Caco-2 (cell line): ENCODE measurements at regions not wholly inside any gene's neighbourhood (a gene's known extent, or its start where the extent isn't known, plus 50 kb on each side); places are given as distances from the start of the nearest gene placed in this dataset.

Experiments used
- BruUV-seq: library from RNA; stranded (reverse); fragments of 400-500 nt; replicated peaks from 2 replicates; lab custom pipeline; 2021; lab: Mats Ljungman, UMichigan
- CTCF ChIA-PET: fragments of 300-600 bp; sonication (Branson Sonifier 250); formaldehyde crosslinking; loops from one replicate; lab custom pipeline; 2022; ENCODE audit warnings: antibody characterized with exemption; lab: Charles Lee
- POLR2A ChIA-PET: fragments of 300-600 bp; sonication (Branson Sonifier 250); formaldehyde crosslinking; loops from one replicate; lab custom pipeline; 2022; ENCODE audit warnings: antibody characterized with exemption; lab: Charles Lee
- DNase-seq, 2 experiments: peaks; one replicate each; pipeline versions ENCODE4 v3.0.0 to v3.0.0-alpha.2; 2020 to 2022
- H3K27me3 ChIP-seq: replicated peaks from 2 replicates; pipeline ENCODE4 v1.6.0; 2011; ENCODE audit warnings: low read length; ENCODE audit not compliant: control insufficient read depth, insufficient read depth
- H3K36me3 ChIP-seq: 2 replicates; pipeline ENCODE4 v1.5.1; 2011; ENCODE audit warnings: low read length; ENCODE audit not compliant: control insufficient read depth, insufficient read depth
- H3K4me1 ChIP-seq: fragments of 250-450 bp; sonication (Bioruptor Pico); 2 replicates; pipeline ENCODE4 v1.5.1; 2020; ENCODE audit warnings: mild to moderate bottlenecking
- H3K4me3 ChIP-seq: 2 replicates; pipeline ENCODE4 v1.5.1; 2011; ENCODE audit warnings: low read depth, mild to moderate bottlenecking, control low read depth, low read length
- H3K9me3 ChIP-seq: fragments of 250-450 bp; sonication (Bioruptor Pico); 2 replicates; pipeline ENCODE4 v1.5.1; 2020; ENCODE audit warnings: mild to moderate bottlenecking, moderate library complexity
- H3K27ac Mint-ChIP-seq: one replicate; pipeline ENCODE4 v1.8.0; 2022; ENCODE audit warnings: mixed read lengths; ENCODE audit not compliant: unreplicated experiment
- H3K27me3 Mint-ChIP-seq: one replicate; pipeline ENCODE4 v1.8.0; 2022; ENCODE audit warnings: mixed read lengths; ENCODE audit not compliant: insufficient read depth, unreplicated experiment
- H3K36me3 Mint-ChIP-seq: one replicate; pipeline ENCODE4 v1.8.0; 2022; ENCODE audit warnings: mild to moderate bottlenecking, mixed read lengths; ENCODE audit not compliant: insufficient read depth, unreplicated experiment
- H3K4me1 Mint-ChIP-seq: one replicate; pipeline ENCODE4 v1.8.0; 2022; ENCODE audit warnings: low read depth, mixed read lengths; ENCODE audit not compliant: unreplicated experiment
- H3K4me3 Mint-ChIP-seq: one replicate; pipeline ENCODE4 v1.8.0; 2022; ENCODE audit warnings: mild to moderate bottlenecking, moderate library complexity, mixed read lengths; ENCODE audit not compliant: unreplicated experiment
- H3K9me3 Mint-ChIP-seq: one replicate; pipeline ENCODE4 v1.8.0; 2022; ENCODE audit warnings: mixed read lengths; ENCODE audit not compliant: unreplicated experiment
- CTCF ChIP-seq, 2 experiments: fragments of 200-600 bp in 1 of 2; IDR thresholded peaks; 1 replicate in 1 of 2; 2 replicates in 1 of 2; pipeline versions ENCODE4 v1.5.1 to v1.8.0; 2011 to 2022; ENCODE audit warnings: antibody characterized with exemption in 1 of 2, control low read depth in 1 of 2, inconsistent platforms in 1 of 2, low read depth in 1 of 2, low read length in 1 of 2, mild to moderate bottlenecking in 1 of 2, moderate library complexity in 1 of 2; ENCODE audit not compliant: insufficient read depth in 1 of 2, severe bottlenecking in 1 of 2, unreplicated experiment in 1 of 2
- intact Hi-C: fragments of 100-400 bp; cut with micrococcal nuclease; formaldehyde crosslinking; loops from one replicate; pipeline ENCODE4 v1.10.0; 2022; ENCODE audit not compliant: unreplicated experiment

GRCh38 chr5:173829826-173830225, 58.3 kb upstream of the CPEB4 start:
- Mint-ChIP-seq H3K4me3 (no peak overlapping the region), H3K36me3 (no peaks in the 10 kb centered on the region), H3K4me1 (peaks cover 20% of the 10 kb centered on the region), H3K27ac (peak overlapping the region; percentile 61), H3K27me3 (no peaks in the 10 kb centered on the region), H3K9me3 (peaks cover 13% of the 10 kb centered on the region)
- Histone ChIP-seq H3K9me3 (no peaks in the 10 kb centered on the region), H3K4me1 (peaks cover 33% of the 10 kb centered on the region), H3K4me3 (no peak overlapping the region), H3K27me3 (no peaks in the 10 kb centered on the region), H3K36me3 (no peaks in the 10 kb centered on the region)
- no TSS peak for BruUV-seq
- no peak for TF ChIP-seq CTCF (IDR thresholded peaks at IDR 0.05; ENCODE audit: insufficient read depth in 1 of 2, low read depth in 1 of 2, low read length in 1 of 2, severe bottlenecking in 1 of 2, unreplicated experiment in 1 of 2)
- DNase-seq, result no peak
- POLR2A ChIA-PET, result no interaction called here
- CTCF ChIA-PET, result no interaction called here
- intact Hi-C loops, result no loop called here

GRCh38 chr5:173830421-173830820, 57.7 kb upstream of the CPEB4 start:
- Histone ChIP-seq H3K4me3 (no peak overlapping the region), H3K27me3 (no peaks in the 10 kb centered on the region), H3K36me3 (no peaks in the 10 kb centered on the region), H3K4me1 (peaks cover 27% of the 10 kb centered on the region), H3K9me3 (no peaks in the 10 kb centered on the region)
- POLR2A ChIA-PET, result no interaction called here
- CTCF ChIA-PET, result no interaction called here
- no peaks in the 10 kb centered on the region for H3K36me3 Mint-ChIP-seq
- no peak for TF ChIP-seq CTCF (IDR thresholded peaks at IDR 0.05; ENCODE audit: insufficient read depth in 1 of 2, low read depth in 1 of 2, low read length in 1 of 2, severe bottlenecking in 1 of 2, unreplicated experiment in 1 of 2)
- H3K27me3 Mint-ChIP-seq, result no peaks in the 10 kb centered on the region
- H3K4me1 Mint-ChIP-seq, result peaks cover 14% of the 10 kb centered on the region
- DNase-seq, result no peak
- H3K27ac Mint-ChIP-seq, result no peak overlapping the region
- H3K9me3 Mint-ChIP-seq, result peaks cover 13% of the 10 kb centered on the region
- no TSS peak for BruUV-seq
- no peak overlapping the region for H3K4me3 Mint-ChIP-seq
- intact Hi-C loops, result no loop called here

GRCh38 chr5:173831196-173831914, 56.8 kb upstream of the CPEB4 start:
- BruUV-seq, result no TSS peak

More at GRCh38 chr5:173831196-173831914, 56.8 kb upstream of the CPEB4 start:
- ChIA-PET POLR2A (interaction anchor here (0.5 to 0.6 kb wide), 2 partner anchors 224 to 502 kb away, joined by 3 to 6 read pairs; no protein-coding TSS in a partner anchor), CTCF (interaction anchor here (0.8 kb wide), 1 partner anchor 54 kb away, joined by 3 read pairs; no protein-coding TSS in a partner anchor)
- intact Hi-C loops, result no loop called here
- Histone ChIP-seq H3K36me3 (no peaks in the 10 kb centered on the region), H3K27me3 (no peaks in the 10 kb centered on the region), H3K4me1 (peaks cover 18% of the 10 kb centered on the region), H3K9me3 (no peaks in the 10 kb centered on the region), H3K4me3 (no peak overlapping the region)
- no peak overlapping the region for H3K27ac Mint-ChIP-seq
- H3K9me3 Mint-ChIP-seq, result peaks cover 13% of the 10 kb centered on the region
- no peaks in the 10 kb centered on the region for H3K36me3 Mint-ChIP-seq
- DNase-seq, result peak in 1 of 2 experiments; percentile 21
- peaks cover 13% of the 10 kb centered on the region for H3K4me1 Mint-ChIP-seq
- TF ChIP-seq CTCF (IDR thresholded peaks at IDR 0.05; ENCODE audit: insufficient read depth in 1 of 2, low read depth in 1 of 2, low read length in 1 of 2, severe bottlenecking in 1 of 2, unreplicated experiment in 1 of 2), result no peak
- no peaks in the 10 kb centered on the region for H3K27me3 Mint-ChIP-seq
- no peak overlapping the region for H3K4me3 Mint-ChIP-seq
